B cell (primary cell): ENCODE measurements at regions not wholly inside any gene's neighbourhood (a gene's known extent, or its start where the extent isn't known, plus 50 kb on each side); places are given as distances from the start of the nearest gene placed in this dataset.

Experiments used
- EZH2 ChIP-seq: IDR thresholded peaks from 2 replicates; pipeline ENCODE4 v1.6.1; 2012; ENCODE audit warnings: borderline replicate concordance, low read depth, mild to moderate bottlenecking, moderate library complexity, low read length; ENCODE audit not compliant: insufficient read depth, poor library complexity, severe bottlenecking
- TF ChIP-seq, protein P1 (sequence below): fragments of 200-600 bp; IDR thresholded peaks from one replicate; pipeline ENCODE4 v1.8.0; 2022; ENCODE audit warnings: antibody characterized with exemption, mild to moderate bottlenecking

GRCh38 chr4:150001815-150002214, 76.4 kb upstream of the DCLK2 start:
- TF ChIP-seq, protein P1, sequence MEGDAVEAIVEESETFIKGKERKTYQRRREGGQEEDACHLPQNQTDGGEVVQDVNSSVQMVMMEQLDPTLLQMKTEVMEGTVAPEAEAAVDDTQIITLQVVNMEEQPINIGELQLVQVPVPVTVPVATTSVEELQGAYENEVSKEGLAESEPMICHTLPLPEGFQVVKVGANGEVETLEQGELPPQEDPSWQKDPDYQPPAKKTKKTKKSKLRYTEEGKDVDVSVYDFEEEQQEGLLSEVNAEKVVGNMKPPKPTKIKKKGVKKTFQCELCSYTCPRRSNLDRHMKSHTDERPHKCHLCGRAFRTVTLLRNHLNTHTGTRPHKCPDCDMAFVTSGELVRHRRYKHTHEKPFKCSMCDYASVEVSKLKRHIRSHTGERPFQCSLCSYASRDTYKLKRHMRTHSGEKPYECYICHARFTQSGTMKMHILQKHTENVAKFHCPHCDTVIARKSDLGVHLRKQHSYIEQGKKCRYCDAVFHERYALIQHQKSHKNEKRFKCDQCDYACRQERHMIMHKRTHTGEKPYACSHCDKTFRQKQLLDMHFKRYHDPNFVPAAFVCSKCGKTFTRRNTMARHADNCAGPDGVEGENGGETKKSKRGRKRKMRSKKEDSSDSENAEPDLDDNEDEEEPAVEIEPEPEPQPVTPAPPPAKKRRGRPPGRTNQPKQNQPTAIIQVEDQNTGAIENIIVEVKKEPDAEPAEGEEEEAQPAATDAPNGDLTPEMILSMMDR = no peak
- TF ChIP-seq EZH2 = no peak
